IMR-90 (cell line): ENCODE measurements at regions not wholly inside any gene's neighbourhood (a gene's known extent, or its start where the extent isn't known, plus 50 kb on each side); places are given as distances from the start of the nearest gene placed in this dataset.

Experiments
- ATAC-seq: fragments of 200-7000 bp; cut with Tn5 transposase; 2 replicates; pipeline ENCODE4 v1.9.1; 2020; ENCODE audit warnings: low read depth, mild to moderate bottlenecking, moderate library complexity
- BruUV-seq: library from RNA; stranded (reverse); fragments of 400-500 nt; replicated peaks from 2 replicates; lab custom pipeline; 2021; lab: Mats Ljungman, UMichigan
- CTCF ChIA-PET: fragments of 300-600 bp; formaldehyde crosslinking; extraction: SDS; loops from one replicate; lab custom pipeline; 2021; ENCODE audit warnings: antibody characterized with exemption; lab: Yijun Ruan, JAX
- POLR2A ChIA-PET: fragments of 300-600 bp; sonication (Branson Sonifier 250); formaldehyde crosslinking; loops from one replicate; lab custom pipeline; 2022; ENCODE audit warnings: antibody characterized with exemption; ENCODE audit not compliant: unreplicated experiment; lab: Charles Lee
- DNase-seq: peaks from one replicate; pipeline ENCODE4 v3.0.0; 2013
- H2AFZ ChIP-seq: replicated peaks from 2 replicates; pipeline ENCODE3; 2013; ENCODE audit warnings: low read length, mild to moderate bottlenecking; ENCODE audit not compliant: poor library complexity
- H2AK5ac ChIP-seq: 2 replicates; pipeline ENCODE4 v1.6.1; 2013; ENCODE audit warnings: low read depth, low read length, inconsistent platforms
- H2AK9ac ChIP-seq: replicated peaks from 2 replicates; pipeline ENCODE3; 2013; ENCODE audit warnings: mild to moderate bottlenecking, low read depth, low read length, moderate library complexity; ENCODE audit not compliant: poor library complexity
- H2BK120ac ChIP-seq: 2 replicates; pipeline ENCODE4 v1.6.1; 2013; ENCODE audit warnings: low read depth, low read length, inconsistent platforms
- H2BK15ac ChIP-seq: 3 replicates; pipeline ENCODE4 v1.6.1; 2013; ENCODE audit warnings: low read depth, low read length, inconsistent platforms
- H2BK20ac ChIP-seq: 2 replicates; pipeline ENCODE4 v1.6.1; 2013; ENCODE audit warnings: low read depth, mild to moderate bottlenecking, inconsistent platforms, low read length, moderate library complexity
- H2BK5ac ChIP-seq: 2 replicates; pipeline ENCODE4 v1.6.1; 2013; ENCODE audit warnings: mild to moderate bottlenecking, low read depth, low read length, inconsistent platforms; ENCODE audit not compliant: poor library complexity, severe bottlenecking
- H3K14ac ChIP-seq: replicated peaks from 2 replicates; pipeline ENCODE4 v1.6.1; 2013; ENCODE audit warnings: low read depth, low read length, inconsistent platforms
- H3K18ac ChIP-seq: 2 replicates; pipeline ENCODE4 v1.6.1; 2013; ENCODE audit warnings: low read depth, low read length, control low read depth
- H3K23ac ChIP-seq: 2 replicates; pipeline ENCODE4 v1.6.1; 2013; ENCODE audit warnings: low read depth, low read length, inconsistent platforms
- H3K27ac ChIP-seq: 2 replicates; pipeline ENCODE4 v1.5.1; 2013; ENCODE audit warnings: mild to moderate bottlenecking, control low read depth, low read length; ENCODE audit not compliant: insufficient read depth
- H3K27me3 ChIP-seq: 2 replicates; pipeline ENCODE4 v1.6.1; 2013; ENCODE audit warnings: low read length; ENCODE audit not compliant: control insufficient read depth, insufficient read depth
- H3K36me3 ChIP-seq: 2 replicates; pipeline ENCODE4 v1.6.1; 2013; ENCODE audit warnings: low read length, mixed read lengths; ENCODE audit not compliant: control insufficient read depth, insufficient read depth
- H3K4ac ChIP-seq: 2 replicates; pipeline ENCODE4 v1.6.1; 2013; ENCODE audit warnings: low read depth, low read length, inconsistent platforms
- H3K4me1 ChIP-seq: 2 replicates; pipeline ENCODE4 v1.6.1; 2013; ENCODE audit warnings: low read length, mixed read lengths; ENCODE audit not compliant: control insufficient read depth, insufficient read depth
- H3K4me2 ChIP-seq: 2 replicates; pipeline ENCODE4 v1.6.1; 2013; ENCODE audit warnings: low read depth, mild to moderate bottlenecking, control low read depth, low read length, moderate library complexity
- H3K4me3 ChIP-seq: 2 replicates; pipeline ENCODE4 v1.5.1; 2013; ENCODE audit warnings: low read depth, mild to moderate bottlenecking, control low read depth, low read length, moderate library complexity; ENCODE audit not compliant: insufficient read depth
- H3K56ac ChIP-seq: 2 replicates; pipeline ENCODE4 v1.6.1; 2013; ENCODE audit warnings: low read length, inconsistent platforms; ENCODE audit not compliant: insufficient read depth; ENCODE audit errors: extremely low read depth
- H3K79me1 ChIP-seq, 2 experiments: 2 replicates each; pipeline ENCODE4 v1.6.1; 2013; ENCODE audit warnings: low read length in 2 of 2, inconsistent platforms in 1 of 2, low read depth in 1 of 2
- H3K9ac ChIP-seq: 2 replicates; pipeline ENCODE4 v1.6.1; 2013; ENCODE audit warnings: low read depth, low read length, control low read depth
- H3K9me1 ChIP-seq: 2 replicates; pipeline ENCODE4 v1.6.1; 2013; ENCODE audit warnings: low read length, inconsistent platforms; ENCODE audit not compliant: insufficient read depth
- H3K9me3 ChIP-seq: 2 replicates; pipeline ENCODE4 v1.6.1; 2013; ENCODE audit warnings: low read length; ENCODE audit not compliant: control insufficient read depth, insufficient read depth
- H4K20me1 ChIP-seq: 2 replicates; pipeline ENCODE4 v1.6.1; 2013; ENCODE audit warnings: low read length, inconsistent platforms; ENCODE audit not compliant: insufficient read depth
- H4K5ac ChIP-seq: 2 replicates; pipeline ENCODE4 v1.6.1; 2013; ENCODE audit warnings: mild to moderate bottlenecking, low read depth, low read length, control low read depth
- H4K8ac ChIP-seq, 2 experiments: 2 replicates each; pipeline ENCODE4 v1.6.1; 2013; ENCODE audit warnings: low read depth in 2 of 2, low read length in 2 of 2, control low read depth in 1 of 2, inconsistent platforms in 1 of 2
- H4K91ac ChIP-seq: 2 replicates; pipeline ENCODE4 v1.6.1; 2013; ENCODE audit warnings: low read depth, low read length, inconsistent platforms; ENCODE audit not compliant: insufficient read depth
- BHLHE40 ChIP-seq: fragments of 150-350 bp; IDR thresholded peaks from 2 replicates; pipeline ENCODE4 v1.6.1; 2016; ENCODE audit warnings: mild to moderate bottlenecking, low read depth, low read length
- CEBPB ChIP-seq: IDR thresholded peaks from 2 replicates; pipeline ENCODE4 v1.6.1; 2012; ENCODE audit warnings: low read depth, low read length, improper control_type of control experiment
- CHD1 ChIP-seq: IDR thresholded peaks from 2 replicates; pipeline ENCODE4 v1.6.1; 2012; ENCODE audit warnings: low read depth, low read length, improper control_type of control experiment
- MAFK ChIP-seq: IDR thresholded peaks from 2 replicates; pipeline ENCODE4 v1.6.1; 2012; ENCODE audit warnings: low read depth, low read length, improper control_type of control experiment
- MAZ ChIP-seq: IDR thresholded peaks from 2 replicates; pipeline ENCODE4 v1.6.1; 2012; ENCODE audit warnings: low read depth, mild to moderate bottlenecking, low read length, improper control_type of control experiment, moderate library complexity, borderline replicate concordance
- MXI1 ChIP-seq: IDR thresholded peaks from 2 replicates; pipeline ENCODE4 v1.6.1; 2012; ENCODE audit warnings: low read depth, mild to moderate bottlenecking, low read length, moderate library complexity, borderline replicate concordance
- NFE2L2 ChIP-seq: fragments of 150-350 bp; IDR thresholded peaks from 2 replicates; pipeline ENCODE4 v1.6.1; 2016; ENCODE audit warnings: low read depth, mild to moderate bottlenecking, low read length
- POLR2A ChIP-seq: IDR thresholded peaks from 2 replicates; pipeline ENCODE4 v1.6.1; 2012; ENCODE audit warnings: mild to moderate bottlenecking, low read depth, low read length
- RAD21 ChIP-seq: IDR thresholded peaks from 2 replicates; pipeline ENCODE4 v1.6.1; 2012; ENCODE audit warnings: low read length, improper control_type of control experiment
- RCOR1 ChIP-seq: IDR thresholded peaks from 2 replicates; pipeline ENCODE4 v1.6.1; 2012; ENCODE audit warnings: mild to moderate bottlenecking, low read length, improper control_type of control experiment; ENCODE audit not compliant: insufficient replicate concordance
- RFX5 ChIP-seq: IDR thresholded peaks from 2 replicates; pipeline ENCODE4 v1.8.0; 2012; ENCODE audit warnings: low read depth, mild to moderate bottlenecking, low read length, moderate library complexity
- SMC3 ChIP-seq: fragments of 150-350 bp; IDR thresholded peaks from 2 replicates; pipeline ENCODE4 v1.6.1; 2016; ENCODE audit warnings: low read depth, mild to moderate bottlenecking, antibody characterized with exemption, low read length, moderate library complexity
- WGBS, 2 experiments: methylation state at CpG; one replicate each; pipeline versions ENCODE4 v1.1.5 to v1.1.7; 2013; ENCODE audit warnings: missing lambda C conversion rate in 2 of 2; ENCODE audit not compliant: insufficient read length in 1 of 2; ENCODE audit errors: extremely low coverage in 2 of 2; 5-methylcytosine and 5-hydroxymethylcytosine counted together
- dilution Hi-C: fragments of 300-500 bp; cut with HindIII; formaldehyde crosslinking; loops from one replicate; pipeline ENCODE4 v1.14.3; 2018; ENCODE audit warnings: low sequenced_read_pairs; ENCODE audit not compliant: unreplicated experiment
- in situ Hi-C: fragments of 300-500 bp; cut with MboI; formaldehyde crosslinking; loops from 3 replicates; pipeline ENCODE4 v1.14.3; 2019; ENCODE audit warnings: low sequenced_read_pairs, inconsistent platforms, mixed read lengths
- intact Hi-C: fragments of 100-400 bp; cut with micrococcal nuclease; formaldehyde crosslinking; loops from 2 replicates; pipeline ENCODE4 v1.10.0; 2022
- TF ChIP-seq, protein P1 (sequence below): fragments of 150-350 bp; IDR thresholded peaks from 2 replicates; pipeline ENCODE4 v1.6.1; 2017; ENCODE audit warnings: mild to moderate bottlenecking, antibody characterized with exemption, low read length, low read depth
- TF ChIP-seq, protein P2 (sequence below): fragments of 150-350 bp; IDR thresholded peaks from 2 replicates; pipeline ENCODE4 v1.6.1; 2016; ENCODE audit warnings: low read depth, mild to moderate bottlenecking, low read length, moderate library complexity, borderline replicate concordance
- TF ChIP-seq, protein P3 (sequence below): conservative IDR thresholded peaks from 2 replicates; pipeline ENCODE4 v1.5.1; 2012; ENCODE audit warnings: mild to moderate bottlenecking, low read depth, low read length, improper control_type of control experiment

DNA sequence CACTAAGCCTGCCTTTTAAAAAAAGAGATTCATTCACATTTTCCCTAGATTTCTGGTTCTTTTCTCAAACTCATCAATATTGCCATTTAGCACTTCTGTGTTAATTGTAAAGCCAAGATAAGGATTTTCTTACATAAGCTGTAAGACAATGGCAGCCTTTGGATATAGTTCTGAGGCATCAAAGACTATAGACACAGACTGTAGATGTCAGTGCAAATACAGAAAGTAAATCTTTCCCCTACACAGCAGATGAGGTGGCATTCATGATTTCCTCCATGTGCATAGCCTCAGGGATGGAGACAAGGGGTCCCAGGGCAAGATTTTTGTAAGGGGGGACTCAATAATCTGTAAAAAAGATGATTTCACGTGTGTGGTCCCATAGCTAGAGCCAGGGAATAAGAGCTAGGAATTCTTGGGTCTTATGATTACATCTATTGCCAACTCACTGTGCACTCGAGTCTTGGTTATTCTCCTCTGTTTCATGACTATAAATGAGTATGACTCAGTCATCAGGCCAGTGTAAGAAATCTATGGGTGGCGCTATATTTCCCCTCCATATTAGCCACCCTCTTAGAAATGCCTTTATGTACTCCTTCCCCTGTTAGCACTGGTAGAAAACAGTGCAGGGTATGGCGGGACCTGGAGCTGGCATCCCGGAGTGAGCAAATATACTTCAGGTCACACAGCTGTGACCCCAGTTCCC, 207.5 kb downstream of the EXOC5 start:
- Histone ChIP-seq H4K8ac (no peak overlapping the region), H2BK120ac (no peak overlapping the region), H3K14ac (no peak overlapping the region), H3K27ac (no peak overlapping the region), H3K4me1 (no peaks in the 10 kb centered on the region), H2AK9ac (no peak overlapping the region), H2AK5ac (no peak overlapping the region), H4K91ac (no peak overlapping the region), H3K9me1 (no peaks in the 10 kb centered on the region), H4K5ac (no peak overlapping the region), H3K56ac (no peak overlapping the region), H2BK15ac (no peak overlapping the region), H3K18ac (no peak overlapping the region), H3K4me3 (no peak overlapping the region), H3K23ac (no peak overlapping the region), H3K4me2 (no peak overlapping the region), H4K20me1 (no peaks in the 10 kb centered on the region), H2AFZ (no peak overlapping the region), H3K9me3 (no peaks in the 10 kb centered on the region), H3K79me1 (no peaks in the 10 kb centered on the region), H3K27me3 (no peaks in the 10 kb centered on the region), H2BK20ac (no peak overlapping the region), H3K36me3 (no peaks in the 10 kb centered on the region), H3K4ac (no peak overlapping the region), H3K9ac (no peak overlapping the region), H2BK5ac (no peak overlapping the region)
- POLR2A ChIA-PET, result no interaction called here
- DNase-seq (no peak), ATAC-seq (no peak)
- TF ChIP-seq SMC3 (no peak), MXI1 (no peak), RAD21 (no peak), NFE2L2 (no peak), BHLHE40 (no peak), MAFK (no peak), RCOR1 (no peak), MAZ (no peak), CHD1 (no peak), RFX5 (no peak), CEBPB (no peak), POLR2A (no peak)
- TF ChIP-seq, protein P1, sequence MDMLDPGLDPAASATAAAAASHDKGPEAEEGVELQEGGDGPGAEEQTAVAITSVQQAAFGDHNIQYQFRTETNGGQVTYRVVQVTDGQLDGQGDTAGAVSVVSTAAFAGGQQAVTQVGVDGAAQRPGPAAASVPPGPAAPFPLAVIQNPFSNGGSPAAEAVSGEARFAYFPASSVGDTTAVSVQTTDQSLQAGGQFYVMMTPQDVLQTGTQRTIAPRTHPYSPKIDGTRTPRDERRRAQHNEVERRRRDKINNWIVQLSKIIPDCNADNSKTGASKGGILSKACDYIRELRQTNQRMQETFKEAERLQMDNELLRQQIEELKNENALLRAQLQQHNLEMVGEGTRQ, result no peak
- TF ChIP-seq, protein P2, sequence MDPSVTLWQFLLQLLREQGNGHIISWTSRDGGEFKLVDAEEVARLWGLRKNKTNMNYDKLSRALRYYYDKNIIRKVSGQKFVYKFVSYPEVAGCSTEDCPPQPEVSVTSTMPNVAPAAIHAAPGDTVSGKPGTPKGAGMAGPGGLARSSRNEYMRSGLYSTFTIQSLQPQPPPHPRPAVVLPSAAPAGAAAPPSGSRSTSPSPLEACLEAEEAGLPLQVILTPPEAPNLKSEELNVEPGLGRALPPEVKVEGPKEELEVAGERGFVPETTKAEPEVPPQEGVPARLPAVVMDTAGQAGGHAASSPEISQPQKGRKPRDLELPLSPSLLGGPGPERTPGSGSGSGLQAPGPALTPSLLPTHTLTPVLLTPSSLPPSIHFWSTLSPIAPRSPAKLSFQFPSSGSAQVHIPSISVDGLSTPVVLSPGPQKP, result no peak
- TF ChIP-seq, protein P3, sequence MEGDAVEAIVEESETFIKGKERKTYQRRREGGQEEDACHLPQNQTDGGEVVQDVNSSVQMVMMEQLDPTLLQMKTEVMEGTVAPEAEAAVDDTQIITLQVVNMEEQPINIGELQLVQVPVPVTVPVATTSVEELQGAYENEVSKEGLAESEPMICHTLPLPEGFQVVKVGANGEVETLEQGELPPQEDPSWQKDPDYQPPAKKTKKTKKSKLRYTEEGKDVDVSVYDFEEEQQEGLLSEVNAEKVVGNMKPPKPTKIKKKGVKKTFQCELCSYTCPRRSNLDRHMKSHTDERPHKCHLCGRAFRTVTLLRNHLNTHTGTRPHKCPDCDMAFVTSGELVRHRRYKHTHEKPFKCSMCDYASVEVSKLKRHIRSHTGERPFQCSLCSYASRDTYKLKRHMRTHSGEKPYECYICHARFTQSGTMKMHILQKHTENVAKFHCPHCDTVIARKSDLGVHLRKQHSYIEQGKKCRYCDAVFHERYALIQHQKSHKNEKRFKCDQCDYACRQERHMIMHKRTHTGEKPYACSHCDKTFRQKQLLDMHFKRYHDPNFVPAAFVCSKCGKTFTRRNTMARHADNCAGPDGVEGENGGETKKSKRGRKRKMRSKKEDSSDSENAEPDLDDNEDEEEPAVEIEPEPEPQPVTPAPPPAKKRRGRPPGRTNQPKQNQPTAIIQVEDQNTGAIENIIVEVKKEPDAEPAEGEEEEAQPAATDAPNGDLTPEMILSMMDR, result no peak
- no TSS peak for BruUV-seq
- CTCF ChIA-PET, result no interaction called here
- dilution Hi-C loops (no loop called here), in situ Hi-C loops (no loop called here), intact Hi-C loops (loop anchor here (10.0 kb wide), 2 partner anchors 406 to 506 kb away; no protein-coding TSS in a partner anchor)
- WGBS, 2 experiments, result no CpG with 5 or more reads among the region's 5 CpGs
